ENCODE measurements at regions not wholly inside any gene's neighbourhood (a gene's known extent, or its start where the extent isn't known, plus 50 kb on each side); places are given as distances from the start of the nearest gene placed in this dataset.
A peak's percentile ranks its signal among the peaks of the same experiment; 100 is the strongest.
"Not testable (repeated sequence)": the region's sequence is repeated elsewhere in the genome, so short reads cannot be mapped to it uniquely, and the experiment has no call there.

DNA sequence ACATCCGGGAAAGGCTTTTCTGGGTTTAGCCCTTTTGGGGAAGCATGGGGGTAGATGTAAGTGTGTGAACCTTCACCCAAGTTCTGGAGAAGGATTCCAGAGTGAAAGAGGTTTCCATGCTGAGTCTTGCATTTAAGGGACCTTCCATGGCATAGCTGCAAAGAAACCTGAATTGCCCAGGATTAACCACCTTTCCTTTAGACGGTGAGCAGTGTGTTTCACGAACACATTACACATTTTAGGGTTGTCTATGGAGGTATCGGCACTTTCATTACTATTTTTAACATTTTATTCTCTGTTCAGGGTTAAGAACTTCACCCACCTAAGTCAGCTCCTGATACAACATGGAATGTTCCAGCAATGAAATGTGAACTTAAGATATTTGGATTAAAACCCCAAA is 250.2 kb upstream of the PLGLB2 start:
- not testable (repeated sequence) for DNase-seq

DNA sequence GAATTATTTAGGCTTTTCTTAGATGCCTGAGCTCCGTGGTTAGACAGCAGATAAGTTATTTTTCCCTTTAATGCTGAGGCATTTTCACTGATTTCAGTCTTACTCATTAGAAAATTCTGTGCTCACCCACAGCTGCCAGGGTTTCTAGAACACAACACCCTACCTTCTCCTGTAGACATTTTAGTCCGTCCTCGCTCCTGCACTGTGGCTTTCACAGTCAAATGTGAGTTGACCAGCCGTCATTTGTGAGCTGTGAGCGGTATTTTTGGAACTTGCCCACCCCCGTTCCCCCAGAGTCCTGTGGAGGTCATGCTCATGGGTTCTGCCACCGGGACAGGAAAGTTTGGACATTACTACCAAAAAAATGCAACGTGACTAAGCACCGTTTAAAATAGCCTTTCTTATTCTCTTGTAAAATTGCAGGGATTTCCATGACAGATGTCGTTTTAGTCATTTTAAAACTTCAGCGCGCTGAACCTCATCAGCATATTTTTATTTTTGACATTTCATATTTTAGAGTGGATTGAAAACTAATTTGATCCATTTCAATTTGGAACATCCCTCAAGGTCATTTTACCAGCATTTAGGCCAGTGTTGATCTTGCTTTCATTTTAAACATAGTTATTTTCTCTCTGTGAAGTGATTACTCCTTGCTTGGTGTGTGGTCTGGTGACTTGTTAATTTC is 249.6 kb upstream of the PLGLB2 start:
- DNase-seq: not testable (repeated sequence)

DNA sequence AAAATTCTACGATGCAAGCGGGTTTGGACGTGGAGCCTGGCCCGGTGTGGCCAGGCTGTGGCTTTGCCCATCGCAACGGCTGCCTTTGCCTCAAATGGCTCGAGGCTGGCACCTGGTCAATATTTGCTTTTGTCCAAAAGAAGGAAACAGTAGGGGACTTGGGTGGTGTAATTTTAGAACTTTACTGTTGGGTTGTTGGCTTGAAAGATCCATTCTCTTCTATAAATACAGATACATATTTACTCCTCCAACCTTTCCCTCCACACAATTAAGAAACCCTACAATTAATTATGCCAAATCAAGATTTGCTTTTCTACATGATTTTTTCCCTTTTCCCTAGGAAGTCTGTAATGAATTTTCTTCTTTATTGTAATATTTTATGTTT is 249.0 kb upstream of the PLGLB2 start:
- DNase-seq: not testable (repeated sequence)

DNA sequence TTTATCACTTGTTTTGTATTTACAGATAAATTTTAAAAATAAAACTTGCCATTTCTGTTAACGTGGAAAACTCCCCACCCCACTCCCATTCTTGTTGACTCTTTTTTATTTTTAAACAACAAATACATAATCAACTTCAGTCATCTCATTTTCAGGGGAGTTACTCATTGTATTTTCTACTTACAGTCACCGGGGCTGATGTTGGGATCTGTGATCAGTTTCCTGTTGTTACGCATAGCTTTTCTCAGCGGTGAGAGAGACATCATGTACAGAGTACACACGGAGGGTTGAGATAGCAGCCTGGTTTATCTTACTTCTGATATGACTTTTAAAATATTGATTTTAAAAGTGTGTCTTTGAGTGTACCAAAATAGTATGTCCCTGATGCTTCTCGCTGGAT is 248.0 kb upstream of the PLGLB2 start:
- not testable (repeated sequence) for DNase-seq

DNA sequence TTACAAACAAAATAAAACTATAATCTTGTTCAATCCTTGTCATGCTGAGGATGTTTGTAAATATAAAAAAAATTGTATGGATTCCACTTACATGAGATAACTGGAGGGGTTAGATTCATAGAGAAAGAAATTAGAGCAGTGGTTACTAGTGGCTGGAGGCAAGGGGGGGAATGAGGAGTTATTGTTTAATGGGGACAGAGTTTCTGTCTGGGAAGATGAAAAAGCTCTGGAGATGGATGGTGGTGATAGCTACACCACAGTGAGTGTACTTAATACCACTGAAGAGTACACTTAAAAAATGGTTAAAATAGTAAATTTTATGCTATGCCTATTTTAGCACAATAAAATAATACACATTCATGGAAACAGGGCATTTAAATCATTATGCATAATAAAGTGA is 247.5 kb upstream of the PLGLB2 start:
- DNase-seq: peak; percentile 5

DNA sequence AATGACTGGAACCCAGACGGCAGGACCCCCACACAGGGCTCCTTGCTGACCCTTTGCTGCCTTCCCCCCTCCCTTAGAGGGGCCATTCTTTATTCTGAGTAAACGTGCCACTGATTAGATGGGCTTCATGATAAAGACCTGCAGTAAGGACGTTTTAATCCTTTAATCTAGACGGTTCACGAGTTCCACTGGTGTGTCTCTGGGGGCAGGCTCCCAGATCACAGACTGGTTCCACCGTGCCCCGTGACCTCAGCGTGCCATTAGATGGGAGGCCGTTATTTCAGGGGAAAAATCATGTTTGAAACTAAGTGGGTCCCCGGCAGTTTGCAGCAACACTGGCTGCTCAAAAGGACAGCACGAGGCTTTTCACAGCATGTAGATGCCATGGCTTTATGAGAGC is 246.9 kb upstream of the PLGLB2 start:
- DNase-seq: not testable (repeated sequence)

DNA sequence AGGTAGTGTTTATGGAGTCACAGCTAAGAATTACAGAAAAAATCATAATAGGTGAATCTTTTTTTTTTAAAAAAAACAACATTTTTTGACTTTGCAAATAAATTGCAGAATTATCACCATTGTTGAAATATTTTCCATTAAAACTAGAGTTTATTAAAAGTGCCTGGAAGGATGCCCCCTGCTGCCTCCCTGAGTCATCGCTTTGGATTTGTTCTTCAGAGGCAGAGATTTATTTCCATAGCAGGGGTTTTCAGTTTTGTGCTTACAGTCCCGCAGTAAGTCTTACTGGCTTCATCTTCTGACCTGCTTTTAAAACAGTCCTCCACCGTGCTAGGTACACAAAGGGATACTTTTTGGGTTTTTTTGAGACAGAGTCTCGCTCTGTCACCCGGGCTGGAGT is 244.9 kb upstream of the PLGLB2 start:
- DNase-seq: not testable (repeated sequence)

DNA sequence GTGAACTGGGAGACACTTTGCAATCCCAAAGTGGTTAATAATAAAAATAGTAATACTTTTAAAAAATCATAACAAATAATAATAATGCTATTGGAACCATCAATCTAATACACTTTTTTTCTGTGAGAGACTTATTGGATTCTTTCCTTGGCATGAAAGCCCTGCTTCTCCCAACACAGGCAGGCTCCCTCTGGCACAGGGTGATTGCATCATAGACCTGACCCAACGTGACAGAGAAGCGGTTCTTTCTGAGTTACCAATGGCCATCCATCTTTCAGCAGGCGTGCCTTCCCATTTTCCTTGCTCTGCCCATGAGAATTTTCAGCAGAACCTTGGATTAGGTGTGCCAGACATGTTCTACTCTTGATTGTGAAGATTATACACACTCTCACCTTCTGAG is 242.6 kb upstream of the PLGLB2 start:
- DNase-seq: not testable (repeated sequence)

DNA sequence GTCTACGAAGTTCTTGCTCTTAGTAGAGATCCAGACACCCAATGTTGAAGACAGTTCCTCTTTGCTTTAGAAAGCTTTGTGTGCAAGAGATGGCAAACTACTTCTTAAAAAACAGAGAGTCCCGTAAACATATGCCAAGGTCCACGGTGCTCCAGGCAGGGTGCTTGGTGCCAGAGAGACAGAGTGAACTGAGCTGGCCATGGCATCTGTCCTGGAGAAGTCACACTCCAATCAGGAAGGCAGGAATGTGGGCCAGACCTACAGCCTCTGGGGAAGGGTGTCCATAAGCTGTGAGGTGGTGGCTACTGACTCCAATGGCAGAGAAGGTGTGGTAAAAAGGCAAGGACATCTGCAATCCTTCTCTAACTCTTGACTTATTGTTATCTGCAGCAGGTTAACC is 242.0 kb upstream of the PLGLB2 start:
- DNase-seq: not testable (repeated sequence)

DNA sequence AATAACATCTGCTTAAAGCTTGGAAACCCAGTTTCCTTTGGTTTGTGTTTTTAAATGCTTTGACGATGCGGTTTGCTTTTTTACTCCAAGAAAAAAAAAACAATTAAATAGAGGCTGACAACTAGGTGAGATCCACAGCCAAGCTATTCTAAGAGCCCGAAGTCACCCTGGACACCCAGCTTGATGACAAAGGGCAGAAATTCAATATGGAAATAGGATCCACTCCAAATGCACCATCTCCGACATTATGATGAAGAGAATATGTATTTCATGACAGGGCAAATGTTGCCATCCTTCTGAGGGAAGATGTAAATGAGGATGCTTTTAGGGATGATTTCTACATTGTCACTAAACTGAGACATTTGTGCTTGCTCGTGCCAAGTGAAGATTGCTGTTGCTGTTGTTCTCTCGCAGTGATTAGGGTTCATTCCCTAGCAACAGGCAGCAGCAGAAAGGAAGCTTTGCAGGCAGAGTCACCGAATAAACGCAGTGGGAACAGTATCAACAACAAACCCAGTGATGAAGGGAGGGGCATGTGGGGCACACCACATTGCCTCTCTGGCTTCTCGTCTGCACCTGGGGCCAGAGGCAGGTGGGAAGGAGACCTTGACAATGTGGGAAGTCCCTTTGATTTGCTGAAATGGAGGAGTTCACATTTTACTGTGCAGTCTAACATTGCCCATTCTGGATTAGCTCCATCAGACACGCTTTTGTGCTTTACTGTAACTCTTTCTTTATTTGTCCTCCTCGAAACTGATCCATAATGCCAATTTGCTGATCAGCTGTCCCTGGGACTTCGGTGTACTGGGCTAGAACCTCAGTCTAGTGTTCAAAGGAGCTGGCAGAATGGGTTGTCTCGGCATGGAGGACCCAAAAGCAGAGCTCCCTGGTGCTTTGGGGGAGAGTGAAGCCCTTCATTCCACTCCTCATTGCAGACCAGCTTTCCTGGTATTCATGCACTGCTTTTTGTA is 240.2 kb upstream of the PLGLB2 start:
- DNase-seq: not testable (repeated sequence)

DNA sequence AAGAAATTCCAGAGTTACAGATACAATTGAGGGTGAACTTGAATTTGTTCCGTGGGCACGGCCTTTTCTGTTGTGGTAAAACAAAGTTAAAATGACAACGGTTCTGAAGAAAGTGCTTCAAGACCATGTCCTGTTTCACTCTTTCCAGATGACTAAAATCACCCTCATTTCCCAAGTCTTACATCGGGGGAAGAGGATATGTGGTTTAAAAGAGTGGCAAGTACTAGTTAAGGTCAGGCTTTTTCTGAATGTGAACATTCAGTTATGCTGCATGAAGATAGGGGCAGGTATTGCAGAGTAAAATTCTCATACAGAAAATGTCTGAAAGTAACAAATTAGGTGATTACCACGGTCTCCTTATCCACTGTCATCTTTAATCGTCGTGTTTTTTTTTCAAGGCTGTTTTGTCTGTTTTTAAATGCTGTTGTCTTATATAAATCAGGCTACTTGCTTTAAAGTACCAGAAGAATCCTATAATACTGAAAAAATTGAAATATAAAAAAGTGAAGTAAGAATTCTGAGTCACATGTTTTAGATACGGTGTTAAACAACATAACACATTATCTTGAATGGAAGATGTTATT is 236.6 kb upstream of the PLGLB2 start:
- not testable (repeated sequence) for DNase-seq

- not testable (repeated sequence) for DNase-seq
Observed at GRCh38 chr2:87512864-87513530, 234.9 kb upstream of the PLGLB2 start.

DNA sequence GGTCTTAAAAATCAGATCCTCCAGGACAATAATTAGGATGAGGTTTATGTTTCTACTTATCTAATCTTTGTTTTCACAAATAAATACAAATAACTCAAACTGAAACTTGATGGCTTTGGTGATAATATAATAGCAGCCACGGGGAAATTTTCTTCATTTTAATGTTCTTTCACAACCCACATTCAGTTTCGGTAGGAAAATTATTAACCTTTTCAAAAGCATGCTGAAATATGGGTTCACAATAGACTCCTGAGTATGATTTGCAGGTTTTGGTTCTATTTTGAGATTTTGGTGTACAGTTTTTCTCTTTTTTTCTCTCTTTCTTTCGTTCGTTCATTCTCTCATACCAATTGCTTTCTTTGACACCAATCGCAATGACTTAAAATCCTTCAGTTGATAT is 233.9 kb upstream of the PLGLB2 start:
- DNase-seq: not testable (repeated sequence)

GRCh38 chr2:87514515-87514914 is 233.4 kb upstream of the PLGLB2 start:
- not testable (repeated sequence) for DNase-seq

- DNase-seq: not testable (repeated sequence)
Observed at GRCh38 chr2:87515226-87515625, 232.7 kb upstream of the PLGLB2 start.

GRCh38 chr2:87515875-87516274 is 232.0 kb upstream of the PLGLB2 start:
- DNase-seq: not testable (repeated sequence)

DNA sequence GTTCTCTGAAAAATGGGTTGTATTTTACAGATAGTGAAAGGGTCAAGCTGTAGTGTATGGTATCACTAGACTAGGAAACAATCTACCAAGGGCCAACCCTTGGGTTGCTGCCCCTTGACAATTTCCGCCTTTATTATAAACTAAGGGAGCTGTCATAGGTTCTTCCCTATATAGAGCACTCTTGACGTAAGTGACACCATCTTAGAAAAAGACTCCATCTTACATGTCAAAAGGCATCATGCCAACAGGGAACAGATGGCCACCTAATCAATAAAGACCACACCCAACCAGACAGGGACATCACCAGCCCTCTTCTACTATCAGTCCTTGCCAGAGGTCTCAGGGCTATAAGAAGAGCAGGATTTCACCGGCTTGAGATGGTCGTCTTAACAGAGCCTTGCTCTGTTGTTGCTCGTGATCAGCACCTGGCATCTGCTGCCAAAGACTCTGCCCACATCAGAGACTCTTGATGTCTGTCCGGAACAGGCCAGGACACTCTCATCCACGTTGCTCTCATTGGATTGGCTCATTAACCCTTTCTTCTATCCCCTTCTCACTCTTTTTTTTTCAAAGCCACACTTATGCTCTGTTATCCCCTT is 231.4 kb upstream of the PLGLB2 start:
- DNase-seq: not testable (repeated sequence)

- not testable (repeated sequence) for DNase-seq
Observed at GRCh38 chr2:87517438-87517837, 230.4 kb upstream of the PLGLB2 start.

DNA sequence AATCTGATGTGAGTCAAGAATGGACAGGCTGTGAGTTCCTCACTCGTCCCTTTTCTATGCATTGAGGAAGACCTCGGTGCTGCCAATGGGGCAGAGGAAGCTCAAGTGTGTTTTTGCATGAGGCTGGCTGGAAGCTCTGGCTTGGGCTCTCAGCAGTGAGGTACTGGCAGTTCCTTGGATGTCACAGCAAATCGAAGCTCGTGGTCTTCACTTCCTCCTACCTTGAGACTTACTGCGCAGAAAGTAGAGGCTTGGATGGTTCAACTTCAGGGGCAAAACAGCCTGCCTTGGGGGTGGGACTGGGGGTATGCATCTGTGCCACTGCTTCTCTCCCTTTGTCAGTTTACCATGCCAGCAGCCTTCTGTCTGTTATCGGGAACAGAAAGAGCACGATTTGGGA is 229.8 kb upstream of the PLGLB2 start:
- not testable (repeated sequence) for DNase-seq

- not testable (repeated sequence) for DNase-seq
Observed at GRCh38 chr2:87518547-87518946, 229.3 kb upstream of the PLGLB2 start.

DNA sequence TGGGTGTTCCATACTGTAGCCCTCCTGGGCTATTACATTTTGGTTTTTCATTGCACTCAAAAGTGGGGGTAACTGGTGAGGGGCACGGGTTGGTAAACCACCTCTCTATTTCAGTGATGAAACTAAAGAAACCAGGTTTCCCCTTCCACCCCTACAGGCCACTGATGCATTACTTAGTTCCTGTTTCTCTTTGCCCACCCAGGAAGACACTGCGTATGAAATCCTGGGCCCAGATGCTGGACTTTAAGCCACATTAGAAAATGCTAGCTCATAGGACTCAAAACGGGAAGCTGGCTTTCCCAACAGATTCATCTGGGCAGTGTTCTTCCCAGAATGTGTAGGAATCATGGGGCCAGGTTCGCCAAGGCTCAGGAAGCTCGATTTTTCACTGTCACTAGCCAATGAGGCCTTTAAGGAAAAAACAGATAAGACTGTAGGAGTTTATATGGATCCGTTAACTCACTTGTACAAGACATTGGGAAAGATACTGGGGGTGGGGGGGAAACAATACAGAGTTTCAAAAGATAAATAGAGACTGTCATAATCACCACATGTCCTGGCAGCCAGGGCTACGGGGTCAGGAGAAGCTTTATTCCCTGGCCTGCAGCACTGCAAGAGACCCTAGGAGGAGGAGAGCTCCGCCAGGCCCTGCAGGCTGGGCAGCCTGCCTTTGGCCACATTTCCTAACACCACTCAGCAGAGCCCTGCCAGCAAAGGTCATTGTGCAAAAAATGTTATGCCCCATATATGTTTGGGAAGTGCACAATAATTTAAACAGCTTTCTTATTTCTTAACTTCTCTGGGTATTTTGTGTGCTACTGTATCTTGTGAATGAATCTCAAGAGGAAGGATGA is 228.5 kb upstream of the PLGLB2 start:
- DNase-seq: not testable (repeated sequence)

All from fibroblast of skin of right quadriceps (primary cell).